ENCODE measurements at regions not wholly inside any gene's neighbourhood (a gene's known extent, or its start where the extent isn't known, plus 50 kb on each side); places are given as distances from the start of the nearest gene placed in this dataset.

DNA sequence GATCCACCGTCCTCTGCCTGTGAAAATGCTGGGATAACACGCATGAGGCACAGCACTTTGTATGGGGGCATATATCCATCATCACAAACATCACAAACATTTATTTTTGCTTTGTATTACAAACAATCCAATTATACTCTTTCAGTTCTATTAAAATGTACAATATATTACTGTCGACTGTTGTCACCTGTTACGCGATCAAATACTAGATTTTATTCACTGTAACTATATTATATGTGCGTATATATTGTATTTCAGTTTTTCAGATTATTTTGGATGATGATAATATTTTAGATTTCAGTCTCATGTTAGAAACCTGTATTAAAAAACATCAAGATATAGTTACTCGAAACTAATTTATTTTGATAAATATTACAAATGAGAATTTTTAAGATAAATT lies 998.3 kb downstream of the EFNB2 start:
- TF ChIP-seq, protein P1, sequence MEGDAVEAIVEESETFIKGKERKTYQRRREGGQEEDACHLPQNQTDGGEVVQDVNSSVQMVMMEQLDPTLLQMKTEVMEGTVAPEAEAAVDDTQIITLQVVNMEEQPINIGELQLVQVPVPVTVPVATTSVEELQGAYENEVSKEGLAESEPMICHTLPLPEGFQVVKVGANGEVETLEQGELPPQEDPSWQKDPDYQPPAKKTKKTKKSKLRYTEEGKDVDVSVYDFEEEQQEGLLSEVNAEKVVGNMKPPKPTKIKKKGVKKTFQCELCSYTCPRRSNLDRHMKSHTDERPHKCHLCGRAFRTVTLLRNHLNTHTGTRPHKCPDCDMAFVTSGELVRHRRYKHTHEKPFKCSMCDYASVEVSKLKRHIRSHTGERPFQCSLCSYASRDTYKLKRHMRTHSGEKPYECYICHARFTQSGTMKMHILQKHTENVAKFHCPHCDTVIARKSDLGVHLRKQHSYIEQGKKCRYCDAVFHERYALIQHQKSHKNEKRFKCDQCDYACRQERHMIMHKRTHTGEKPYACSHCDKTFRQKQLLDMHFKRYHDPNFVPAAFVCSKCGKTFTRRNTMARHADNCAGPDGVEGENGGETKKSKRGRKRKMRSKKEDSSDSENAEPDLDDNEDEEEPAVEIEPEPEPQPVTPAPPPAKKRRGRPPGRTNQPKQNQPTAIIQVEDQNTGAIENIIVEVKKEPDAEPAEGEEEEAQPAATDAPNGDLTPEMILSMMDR (IDR thresholded peaks at IDR 0.05): no peak
- TF ChIP-seq POLR2A (IDR thresholded peaks at IDR 0.05): no peak

All from lower leg skin (tissue), 3 donors.